ENCODE measurements at regions not wholly inside any gene's neighbourhood (a gene's known extent, or its start where the extent isn't known, plus 50 kb on each side); places are given as distances from the start of the nearest gene placed in this dataset.
"Not testable (repeated sequence)": the region's sequence is repeated elsewhere in the genome, so short reads cannot be mapped to it uniquely, and the experiment has no call there.

GRCh38 chr12:9364224-9365176 lies 156.3 kb upstream of the PZP start:
- no peak for DNase-seq

- no peak for DNase-seq
These were observed 154.9 kb upstream of the PZP start for GRCh38 chr12:9363145-9363544.

GRCh38 chr12:9361879-9362326 lies 153.7 kb upstream of the PZP start:
- DNase-seq = no peak

GRCh38 chr12:9354009-9354754 lies 146.0 kb upstream of the PZP start:
- not testable (repeated sequence) for DNase-seq

GRCh38 chr12:9351136-9351535 lies 142.9 kb upstream of the PZP start:
- DNase-seq = no peak

GRCh38 chr12:9349888-9350885 lies 142.0 kb upstream of the PZP start:
- no peak for DNase-seq

- DNase-seq = no peak
These were observed 140.8 kb upstream of the PZP start for GRCh38 chr12:9348906-9349518.

- DNase-seq = no peak
These were observed 139.3 kb upstream of the PZP start for GRCh38 chr12:9347328-9348127.

- DNase-seq = no peak
These were observed 138.7 kb upstream of the PZP start for GRCh38 chr12:9346866-9347327.

- DNase-seq = no peak
These were observed 137.0 kb upstream of the PZP start for GRCh38 chr12:9345171-9345570.

GRCh38 chr12:9344541-9344940 lies 136.3 kb upstream of the PZP start:
- DNase-seq = no peak

GRCh38 chr12:9343731-9344130 lies 135.5 kb upstream of the PZP start:
- no peak for DNase-seq

- DNase-seq = no peak
These were observed 134.6 kb upstream of the PZP start for GRCh38 chr12:9342614-9343353.

- no peak for DNase-seq
These were observed 133.0 kb upstream of the PZP start for GRCh38 chr12:9341260-9341585.

GRCh38 chr12:9340422-9341259 lies 132.4 kb upstream of the PZP start:
- DNase-seq = no peak

- no peak for DNase-seq
These were observed 129.5 kb upstream of the PZP start for GRCh38 chr12:9337656-9338055.

GRCh38 chr12:9336375-9337011 lies 128.3 kb upstream of the PZP start:
- not testable (repeated sequence) for DNase-seq

- no peak for DNase-seq
These were observed 127.7 kb upstream of the PZP start for GRCh38 chr12:9335867-9336266.

GRCh38 chr12:9334964-9335363 lies 126.8 kb upstream of the PZP start:
- DNase-seq = no peak

Data from activated gamma-delta T cell treated with Interleukin-2 at 50 U/mL for 16 hours (primary cell).